Activated T-helper 1 cell treated with anti-CD3 and anti-CD28 coated beads, Interleukin-12 subunit alpha, Interleukin-12 subunit beta, Interleukin-2, Interleukin-4 antibody, amounts not matched to agents 30 ng/mL and 10 ng/mL and 1 ng/mL, durations not matched to agents 14 hours and 24 hours and 36 hours (primary cell): ENCODE measurements at regions not wholly inside any gene's neighbourhood (a gene's known extent, or its start where the extent isn't known, plus 50 kb on each side); places are given as distances from the start of the nearest gene placed in this dataset.
A peak's percentile ranks its signal among the peaks of the same experiment; 100 is the strongest.
"Not testable (repeated sequence)": the region's sequence is repeated elsewhere in the genome, so short reads cannot be mapped to it uniquely, and the experiment has no call there.

ENCODE experiments used
- DNase-seq: peaks from one replicate; pipeline ENCODE4 v3.0.0; 2021; ENCODE audit warnings: low spot score
- H3K27ac Mint-ChIP-seq: one replicate; pipeline ENCODE4 v1.8.0; 2021; ENCODE audit warnings: mild to moderate bottlenecking, mixed read lengths
- H3K27me3 Mint-ChIP-seq: one replicate; pipeline ENCODE4 v1.8.0; 2022; ENCODE audit warnings: mild to moderate bottlenecking, moderate library complexity, mixed read lengths; ENCODE audit not compliant: insufficient read depth
- H3K36me3 Mint-ChIP-seq: one replicate; pipeline ENCODE4 v1.8.0; 2021; ENCODE audit warnings: low read depth, mixed read lengths
- H3K4me1 Mint-ChIP-seq: one replicate; pipeline ENCODE4 v1.8.0; 2021; ENCODE audit warnings: low read depth, mixed read lengths
- H3K4me3 Mint-ChIP-seq: one replicate; pipeline ENCODE4 v1.8.0; 2021; ENCODE audit warnings: mild to moderate bottlenecking, moderate library complexity, mixed read lengths
- H3K9me3 Mint-ChIP-seq: one replicate; pipeline ENCODE4 v1.8.0; 2021; ENCODE audit warnings: mixed read lengths
- intact Hi-C: fragments of 100-400 bp; cut with micrococcal nuclease; formaldehyde crosslinking; loops from one replicate; pipeline ENCODE4 v1.15.1; 2024

GRCh38 chr17:22383772-22384460, 691.6 kb downstream of the KCNJ18 start:
- intact Hi-C loops, H3K4me3 Mint-ChIP-seq, H3K27me3 Mint-ChIP-seq, H3K9me3 Mint-ChIP-seq, H3K36me3 Mint-ChIP-seq, H3K4me1 Mint-ChIP-seq, H3K27ac Mint-ChIP-seq: not testable (repeated sequence)
- DNase-seq: peak; percentile 7

DNA sequence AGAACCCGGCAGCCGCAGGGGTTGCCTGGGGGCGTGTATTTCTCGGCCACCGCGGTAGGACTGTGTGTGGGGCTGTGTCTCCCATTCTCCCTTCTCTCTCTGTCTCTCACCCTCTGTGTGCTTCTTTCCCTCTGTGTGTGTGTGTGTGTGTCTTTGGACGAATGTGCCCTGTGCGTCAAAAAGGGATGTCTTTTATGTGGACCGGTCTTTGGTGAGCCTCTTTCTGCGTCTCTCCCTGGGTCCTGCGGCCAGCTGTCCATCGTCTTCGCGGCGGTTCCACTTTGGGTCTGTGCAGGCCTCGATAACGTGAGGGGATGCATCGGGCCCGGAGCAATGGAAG, 692.1 kb downstream of the KCNJ18 start:
- H3K27me3 Mint-ChIP-seq, DNase-seq, intact Hi-C loops: not testable (repeated sequence)

DNA sequence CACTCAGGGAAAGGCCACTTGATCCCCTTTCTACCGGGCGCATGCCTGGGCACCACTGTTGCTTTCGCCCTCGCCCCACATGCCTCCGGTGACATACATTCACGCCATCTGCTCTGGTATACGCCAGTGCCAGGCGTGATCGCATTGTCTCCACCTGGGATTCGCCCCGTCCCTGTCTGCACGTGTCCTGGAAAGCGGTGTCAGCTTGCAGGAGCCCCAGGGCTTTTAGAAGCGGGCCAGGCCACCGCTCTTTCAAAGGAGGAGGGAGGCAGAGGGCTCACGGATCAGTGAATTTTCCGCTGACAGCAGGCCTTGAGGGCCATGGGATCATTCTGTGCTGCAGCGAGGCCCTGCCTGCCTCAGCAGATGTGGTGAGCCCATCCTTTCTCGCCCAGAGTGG, 706.1 kb downstream of the KCNJ18 start:
- intact Hi-C loops, H3K4me3 Mint-ChIP-seq, H3K4me1 Mint-ChIP-seq, H3K27me3 Mint-ChIP-seq, DNase-seq, H3K9me3 Mint-ChIP-seq, H3K27ac Mint-ChIP-seq, H3K36me3 Mint-ChIP-seq: not testable (repeated sequence)

More for the DNA sequence above, 692.1 kb downstream of the KCNJ18 start:
- not testable (repeated sequence) for H3K36me3 Mint-ChIP-seq, H3K27ac Mint-ChIP-seq, H3K4me1 Mint-ChIP-seq, H3K9me3 Mint-ChIP-seq, H3K4me3 Mint-ChIP-seq

GRCh38 chr17:22399037-22399436, 706.7 kb downstream of the KCNJ18 start:
- H3K4me1 Mint-ChIP-seq, H3K27me3 Mint-ChIP-seq, intact Hi-C loops, DNase-seq, H3K4me3 Mint-ChIP-seq, H3K27ac Mint-ChIP-seq, H3K36me3 Mint-ChIP-seq, H3K9me3 Mint-ChIP-seq: not testable (repeated sequence)

DNA sequence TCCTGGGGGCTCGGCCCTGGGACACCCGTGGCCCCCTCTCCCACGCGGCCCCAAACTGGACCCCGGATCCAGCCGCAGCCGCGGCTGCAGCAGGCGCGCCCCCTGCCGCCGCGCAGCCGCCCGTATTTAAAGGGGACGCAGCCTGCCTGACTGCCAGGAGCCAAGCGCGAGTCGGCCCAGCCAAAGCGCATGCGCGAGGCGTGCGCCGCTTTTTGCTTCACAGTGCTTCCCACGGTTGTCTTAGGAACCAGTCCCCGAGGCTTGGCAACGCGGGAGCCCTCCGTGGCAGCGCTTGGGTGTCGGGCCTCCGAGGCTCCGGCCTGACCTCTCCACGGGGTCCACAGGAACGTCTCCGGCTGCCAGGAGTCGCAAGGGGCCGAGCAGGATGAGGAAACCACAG, 712.8 kb downstream of the KCNJ18 start:
- H3K27me3 Mint-ChIP-seq, H3K36me3 Mint-ChIP-seq, H3K4me3 Mint-ChIP-seq, H3K4me1 Mint-ChIP-seq, DNase-seq, intact Hi-C loops, H3K27ac Mint-ChIP-seq, H3K9me3 Mint-ChIP-seq: not testable (repeated sequence)

- Mint-ChIP-seq H3K9me3 (peaks cover 31% of the 10 kb centered on the region), H3K36me3 (no peaks in the 10 kb centered on the region), H3K27ac (no peak overlapping the region), H3K4me1 (no peaks in the 10 kb centered on the region), H3K27me3 (no peaks in the 10 kb centered on the region), H3K4me3 (no peak overlapping the region)
- no peak for DNase-seq
- intact Hi-C loops: no loop called here
Observed at GRCh38 chr17:22409160-22409751, 716.9 kb downstream of the KCNJ18 start.

- no peak overlapping the region for H3K27ac Mint-ChIP-seq
- no peak for DNase-seq
- H3K4me1 Mint-ChIP-seq: no peaks in the 10 kb centered on the region
- intact Hi-C loops: no loop called here
- no peaks in the 10 kb centered on the region for H3K27me3 Mint-ChIP-seq
- H3K36me3 Mint-ChIP-seq: no peaks in the 10 kb centered on the region
- peaks cover 31% of the 10 kb centered on the region for H3K9me3 Mint-ChIP-seq
- no peak overlapping the region for H3K4me3 Mint-ChIP-seq
Observed at GRCh38 chr17:22410136-22410535, 717.8 kb downstream of the KCNJ18 start.

GRCh38 chr17:22411185-22411784, 719.0 kb downstream of the KCNJ18 start:
- Mint-ChIP-seq H3K36me3 (no peaks in the 10 kb centered on the region), H3K9me3 (peaks cover 38% of the 10 kb centered on the region), H3K4me3 (no peak overlapping the region), H3K4me1 (no peaks in the 10 kb centered on the region), H3K27ac (no peak overlapping the region), H3K27me3 (no peaks in the 10 kb centered on the region)
- intact Hi-C loops: no loop called here
- no peak for DNase-seq

- no peaks in the 10 kb centered on the region for H3K4me1 Mint-ChIP-seq
- H3K36me3 Mint-ChIP-seq: no peaks in the 10 kb centered on the region
- intact Hi-C loops: no loop called here
- DNase-seq: no peak
- no peaks in the 10 kb centered on the region for H3K27me3 Mint-ChIP-seq
- H3K9me3 Mint-ChIP-seq: peaks cover 56% of the 10 kb centered on the region
- no peak overlapping the region for H3K27ac Mint-ChIP-seq
- no peak overlapping the region for H3K4me3 Mint-ChIP-seq
Observed at GRCh38 chr17:22435231-22435974, 743.1 kb downstream of the KCNJ18 start.

- H3K27me3 Mint-ChIP-seq: no peaks in the 10 kb centered on the region
- H3K4me3 Mint-ChIP-seq: no peak overlapping the region
- no peaks in the 10 kb centered on the region for H3K4me1 Mint-ChIP-seq
- no peak for DNase-seq
- intact Hi-C loops: no loop called here
- H3K9me3 Mint-ChIP-seq: peaks cover 51% of the 10 kb centered on the region
- H3K27ac Mint-ChIP-seq: no peak overlapping the region
- no peaks in the 10 kb centered on the region for H3K36me3 Mint-ChIP-seq
Observed at GRCh38 chr17:22441776-22442175, 749.5 kb downstream of the KCNJ18 start.

DNA sequence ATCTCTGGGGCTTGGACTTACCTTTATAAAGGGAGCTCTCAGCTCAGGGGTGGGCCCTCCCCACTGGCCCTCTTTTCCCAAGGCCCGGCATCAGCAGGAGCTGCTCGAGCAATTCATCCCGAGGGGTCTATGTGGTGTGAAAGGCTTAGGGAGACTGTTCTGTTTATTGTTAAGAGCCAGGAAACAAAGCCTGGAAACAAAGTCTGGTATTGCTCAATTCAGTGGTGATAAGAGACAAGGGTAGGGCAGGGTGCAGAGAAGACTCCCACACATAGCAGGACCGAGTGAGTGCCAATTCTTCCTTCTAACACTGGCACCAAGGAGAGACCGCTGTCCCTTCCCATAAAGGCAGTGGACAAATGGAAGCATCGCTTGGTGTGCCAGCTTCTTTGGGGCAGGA, 750.7 kb downstream of the KCNJ18 start:
- Mint-ChIP-seq H3K4me1 (no peaks in the 10 kb centered on the region), H3K27ac (no peak overlapping the region), H3K27me3 (no peaks in the 10 kb centered on the region), H3K4me3 (no peak overlapping the region), H3K9me3 (peaks cover 47% of the 10 kb centered on the region), H3K36me3 (no peaks in the 10 kb centered on the region)
- no peak for DNase-seq
- intact Hi-C loops: no loop called here

- H3K4me3 Mint-ChIP-seq: no peak overlapping the region
- no peaks in the 10 kb centered on the region for H3K36me3 Mint-ChIP-seq
- H3K27ac Mint-ChIP-seq: no peak overlapping the region
- H3K4me1 Mint-ChIP-seq: no peaks in the 10 kb centered on the region
- no peaks in the 10 kb centered on the region for H3K27me3 Mint-ChIP-seq
- intact Hi-C loops: no loop called here
- peaks cover 38% of the 10 kb centered on the region for H3K9me3 Mint-ChIP-seq
- DNase-seq: no peak
Observed at GRCh38 chr17:22453181-22453580, 760.9 kb downstream of the KCNJ18 start.
